Body of pancreas (tissue), 4 donors: ENCODE measurements at regions not wholly inside any gene's neighbourhood (a gene's known extent, or its start where the extent isn't known, plus 50 kb on each side); places are given as distances from the start of the nearest gene placed in this dataset.

Experiments
- CTCF ChIP-seq, 7 experiments: fragments of 450-650 bp in 4 of 7; fragments of 200-600 bp in 3 of 7; sonication (generic) in 3 of 7; IDR thresholded peaks; one replicate each; pipeline ENCODE4 v1.5.1; 2016 to 2019; ENCODE audit warnings: antibody characterized with exemption in 7 of 7
- POLR2A ChIP-seq, 3 donors: fragments of 450-650 bp; IDR thresholded peaks; one replicate each; pipeline ENCODE4 v1.6.1; 2016; ENCODE audit warnings: antibody characterized with exemption in 3 of 3, mild to moderate bottlenecking in 2 of 3

GRCh38 chr7:137146552-137147337, 196.8 kb downstream of the PTN start:
- TF ChIP-seq POLR2A (IDR thresholded peaks at IDR 0.05) (no peak), CTCF (IDR thresholded peaks at IDR 0.05) (no peak)
